Panc1 (cell line): ENCODE measurements at regions not wholly inside any gene's neighbourhood (a gene's known extent, or its start where the extent isn't known, plus 50 kb on each side); places are given as distances from the start of the nearest gene placed in this dataset.

Source experiments
- ATAC-seq: fragments of 200-7000 bp; cut with Tn5 transposase; 2 replicates; pipeline ENCODE4 v1.9.1; 2020; ENCODE audit warnings: mild to moderate bottlenecking, moderate library complexity
- BruUV-seq: library from RNA; stranded (reverse); fragments of 400-500 nt; replicated peaks from 2 replicates; lab custom pipeline; 2021; lab: Mats Ljungman, UMichigan
- CTCF ChIA-PET: fragments of 300-600 bp; sonication (Branson Sonifier 250); formaldehyde crosslinking; loops from one replicate; lab custom pipeline; 2022; ENCODE audit warnings: antibody characterized with exemption; lab: Charles Lee
- POLR2A ChIA-PET: fragments of 300-600 bp; sonication (Branson Sonifier 250); formaldehyde crosslinking; loops from one replicate; lab custom pipeline; 2022; ENCODE audit warnings: antibody characterized with exemption; lab: Charles Lee
- DNase-seq: peaks from one replicate; pipeline ENCODE4 v3.0.0-alpha.2; 2010; ENCODE audit warnings: low read depth, low spot score
- H3K27ac ChIP-seq: 2 replicates; pipeline ENCODE4 v1.5.1; 2011; ENCODE audit warnings: mild to moderate bottlenecking, low read length, inconsistent platforms
- H3K27me3 ChIP-seq: fragments of 200-500 bp; sonication (Bioruptor generic); 2 replicates; pipeline ENCODE4 v1.6.0; 2014; ENCODE audit warnings: low read length, inconsistent platforms; ENCODE audit not compliant: control insufficient read depth, insufficient read depth
- H3K36me3 ChIP-seq: fragments of 200-500 bp; sonication (Bioruptor generic); 2 replicates; pipeline ENCODE4 v1.5.1; 2014; ENCODE audit warnings: inconsistent platforms, mild to moderate bottlenecking, low read length, moderate library complexity; ENCODE audit not compliant: control insufficient read depth, insufficient read depth
- H3K4me1 ChIP-seq: 2 replicates; pipeline ENCODE4 v1.5.1; 2011; ENCODE audit warnings: inconsistent platforms, mild to moderate bottlenecking, low read length, moderate library complexity; ENCODE audit not compliant: control insufficient read depth, insufficient read depth
- H3K4me3 ChIP-seq, 2 experiments: 2 replicates each; pipeline ENCODE4 v1.5.1; 2011 to 2012; ENCODE audit warnings: low read depth in 2 of 2, low read length in 2 of 2, mild to moderate bottlenecking in 2 of 2, inconsistent platforms in 1 of 2, moderate library complexity in 1 of 2
- H3K9me3 ChIP-seq: fragments of 200-500 bp; sonication (Bioruptor generic); 2 replicates; pipeline ENCODE4 v1.5.1; 2014; ENCODE audit warnings: low read depth, mild to moderate bottlenecking, inconsistent platforms, low read length, moderate library complexity; ENCODE audit not compliant: control insufficient read depth, insufficient read depth
- POLR2AphosphoS5 ChIP-seq: IDR thresholded peaks from 2 replicates; pipeline ENCODE4 v1.6.1; 2012; ENCODE audit warnings: mild to moderate bottlenecking, low read depth, low read length, moderate library complexity
- REST ChIP-seq, 2 experiments: IDR thresholded peaks; 2 replicates each; pipeline ENCODE4 v1.6.1; 2011 to 2012; ENCODE audit warnings: low read depth in 2 of 2, control low read depth in 1 of 2, low read length in 1 of 2, mild to moderate bottlenecking in 1 of 2, moderate library complexity in 1 of 2; ENCODE audit not compliant: insufficient read depth in 1 of 2
- SIN3A ChIP-seq: IDR thresholded peaks from 2 replicates; pipeline ENCODE4 v1.6.1; 2012; ENCODE audit warnings: low read depth, mild to moderate bottlenecking, low read length, moderate library complexity, borderline replicate concordance; ENCODE audit not compliant: insufficient read depth
- TCF7L2 ChIP-seq: IDR thresholded peaks from 2 replicates; pipeline ENCODE4 v1.6.1; 2011; ENCODE audit warnings: mild to moderate bottlenecking, low read depth, low read length, inconsistent platforms
- in situ Hi-C: cut with HindIII; loops from 2 replicates; pipeline ENCODE4 v1.10.0; 2016; ENCODE audit warnings: low sequenced_read_pairs, low pct_unique_long_range_greater_than_20kb
- intact Hi-C: fragments of 100-400 bp; cut with micrococcal nuclease; formaldehyde crosslinking; loops from one replicate; pipeline ENCODE4 v1.10.0; 2022; ENCODE audit not compliant: unreplicated experiment
- TF ChIP-seq, protein P1 (sequence below): fragments of 450-650 bp; IDR thresholded peaks from 2 replicates; pipeline ENCODE4 v1.5.1; 2017; ENCODE audit warnings: mild to moderate bottlenecking

- Histone ChIP-seq H3K27ac (no peak overlapping the region), H3K4me3 (no peak overlapping the region), H3K9me3 (no peaks in the 10 kb centered on the region), H3K27me3 (no peaks in the 10 kb centered on the region), H3K36me3 (no peaks in the 10 kb centered on the region), H3K4me1 (peaks cover 3% of the 10 kb centered on the region; the same call in 1 of the 2 replicates)
- intact Hi-C loops (no loop called here), in situ Hi-C loops (no loop called here)
- POLR2A ChIA-PET = no interaction called here
- no TSS peak for BruUV-seq
- CTCF ChIA-PET = no interaction called here
- DNase-seq (no peak), ATAC-seq (no peak)
- TF ChIP-seq SIN3A (no peak), REST (IDR thresholded peaks at IDR 0.05; ENCODE audit: insufficient read depth in 1 of 2, low read depth in 2 of 2, low read length in 1 of 2) (no peak)
- TF ChIP-seq, protein P1, sequence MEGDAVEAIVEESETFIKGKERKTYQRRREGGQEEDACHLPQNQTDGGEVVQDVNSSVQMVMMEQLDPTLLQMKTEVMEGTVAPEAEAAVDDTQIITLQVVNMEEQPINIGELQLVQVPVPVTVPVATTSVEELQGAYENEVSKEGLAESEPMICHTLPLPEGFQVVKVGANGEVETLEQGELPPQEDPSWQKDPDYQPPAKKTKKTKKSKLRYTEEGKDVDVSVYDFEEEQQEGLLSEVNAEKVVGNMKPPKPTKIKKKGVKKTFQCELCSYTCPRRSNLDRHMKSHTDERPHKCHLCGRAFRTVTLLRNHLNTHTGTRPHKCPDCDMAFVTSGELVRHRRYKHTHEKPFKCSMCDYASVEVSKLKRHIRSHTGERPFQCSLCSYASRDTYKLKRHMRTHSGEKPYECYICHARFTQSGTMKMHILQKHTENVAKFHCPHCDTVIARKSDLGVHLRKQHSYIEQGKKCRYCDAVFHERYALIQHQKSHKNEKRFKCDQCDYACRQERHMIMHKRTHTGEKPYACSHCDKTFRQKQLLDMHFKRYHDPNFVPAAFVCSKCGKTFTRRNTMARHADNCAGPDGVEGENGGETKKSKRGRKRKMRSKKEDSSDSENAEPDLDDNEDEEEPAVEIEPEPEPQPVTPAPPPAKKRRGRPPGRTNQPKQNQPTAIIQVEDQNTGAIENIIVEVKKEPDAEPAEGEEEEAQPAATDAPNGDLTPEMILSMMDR = no peak
Observed at GRCh38 chr1:55322842-55323241, 107.7 kb upstream of the USP24 start.

- Histone ChIP-seq H3K27me3 (no peaks in the 10 kb centered on the region), H3K27ac (no peak overlapping the region), H3K9me3 (no peaks in the 10 kb centered on the region), H3K4me3 (no peak overlapping the region), H3K4me1 (peaks cover 3% of the 10 kb centered on the region; the same call in 1 of the 2 replicates), H3K36me3 (no peaks in the 10 kb centered on the region)
- POLR2A ChIA-PET = interaction anchor here (0.6 kb wide), 1 partner anchor 9 kb away, joined by 6 read pairs; no protein-coding TSS in a partner anchor
- in situ Hi-C loops (no loop called here), intact Hi-C loops (no loop called here)
- BruUV-seq = no TSS peak
- DNase-seq = no peak
- TF ChIP-seq SIN3A = no peak
- no peak for TF ChIP-seq REST (IDR thresholded peaks at IDR 0.05; ENCODE audit: insufficient read depth in 1 of 2, low read depth in 2 of 2, low read length in 1 of 2)
- TF ChIP-seq, protein P1 = no peak
- no peak for TF ChIP-seq POLR2AphosphoS5
- TF ChIP-seq TCF7L2 = no peak
- CTCF ChIA-PET = no interaction called here
- ATAC-seq = no peak
Observed at GRCh38 chr1:55321942-55322341, 106.8 kb upstream of the USP24 start.
